H1 (cell line): ENCODE measurements at regions not wholly inside any gene's neighbourhood (a gene's known extent, or its start where the extent isn't known, plus 50 kb on each side); places are given as distances from the start of the nearest gene placed in this dataset.

Experiments used
- CTCF ChIA-PET: fragments of 300-600 bp; sonication (Branson Sonifier 250); formaldehyde crosslinking; loops from one replicate; lab custom pipeline; 2021; ENCODE audit not compliant: partially characterized antibody; lab: Charles Lee
- POLR2A ChIA-PET: fragments of 300-600 bp; sonication (Branson Sonifier 250); formaldehyde crosslinking; loops from one replicate; lab custom pipeline; 2021; ENCODE audit warnings: inconsistent platforms; ENCODE audit not compliant: partially characterized antibody; lab: Charles Lee
- DNase-seq, 2 experiments: peaks; one replicate each; pipeline versions ENCODE4 v3.0.0 to v3.0.0-alpha.2; 2010 to 2022; ENCODE audit warnings: low spot score in 2 of 2, low read depth in 1 of 2, mixed read lengths in 1 of 2
- FAIRE-seq: peaks from 2 replicates; lab custom pipeline; 2011; peaks lifted over from hg19 to GRCh38; lab: Jason Lieb, UNC
- H2AFZ ChIP-seq: 2 replicates; pipeline ENCODE4 v1.8.1; 2012; ENCODE audit warnings: low read length, inconsistent platforms
- H2AK5ac ChIP-seq: 2 replicates; pipeline ENCODE4 v1.6.1; 2013; ENCODE audit warnings: low read depth, low read length
- H2BK120ac ChIP-seq: replicated peaks from 2 replicates; pipeline ENCODE3; 2013; ENCODE audit warnings: low read depth, low read length, inconsistent platforms
- H2BK12ac ChIP-seq: 2 replicates; pipeline ENCODE4 v1.6.1; 2013; ENCODE audit warnings: low read depth, low read length
- H2BK15ac ChIP-seq: 2 replicates; pipeline ENCODE4 v1.6.1; 2013; ENCODE audit warnings: low read length
- H2BK20ac ChIP-seq: 2 replicates; pipeline ENCODE4 v1.6.1; 2013; ENCODE audit warnings: low read length
- H2BK5ac ChIP-seq: 2 replicates; pipeline ENCODE4 v1.6.1; 2013; ENCODE audit warnings: low read depth, low read length
- H3K14ac ChIP-seq: 2 replicates; pipeline ENCODE4 v1.6.1; 2013; ENCODE audit warnings: inconsistent platforms; ENCODE audit not compliant: insufficient read length
- H3K18ac ChIP-seq: 2 replicates; pipeline ENCODE4 v1.6.1; 2013; ENCODE audit warnings: low read length; ENCODE audit errors: extremely low read depth
- H3K23ac ChIP-seq: 2 replicates; pipeline ENCODE4 v1.6.1; 2013; ENCODE audit warnings: inconsistent platforms; ENCODE audit not compliant: insufficient read length
- H3K23me2 ChIP-seq: 2 replicates; pipeline ENCODE4 v1.6.1; 2013; ENCODE audit warnings: low read depth, low read length
- H3K27ac ChIP-seq: 2 replicates; pipeline ENCODE4 v1.6.1; 2011; ENCODE audit warnings: low read depth, low read length, inconsistent platforms
- H3K27me3 ChIP-seq, 4 experiments: replicated peaks in 1 of 4; 1 replicate in 1 of 4; 2 replicates in 3 of 4; pipeline versions ENCODE4 v1.6.1 to v1.8.1; 2011 to 2013; ENCODE audit warnings: low read length in 3 of 4, mild to moderate bottlenecking in 3 of 4, inconsistent platforms in 2 of 4, mixed read lengths in 2 of 4, moderate library complexity in 1 of 4; ENCODE audit not compliant: control insufficient read depth in 3 of 4, insufficient read depth in 3 of 4; ENCODE audit errors: extremely low read depth in 1 of 4
- H3K36me3 ChIP-seq, 4 experiments: 2 replicates each; pipeline versions ENCODE4 v1.6.1 to v1.8.1; 2011 to 2013; ENCODE audit warnings: mild to moderate bottlenecking in 4 of 4, low read length in 3 of 4, moderate library complexity in 2 of 4, control low read depth in 1 of 4, inconsistent platforms in 1 of 4; ENCODE audit not compliant: insufficient read depth in 4 of 4, control insufficient read depth in 2 of 4
- H3K4ac ChIP-seq: replicated peaks from 2 replicates; pipeline ENCODE3; 2013; ENCODE audit warnings: low read length, low read depth, mixed read lengths, inconsistent platforms; ENCODE audit not compliant: insufficient read length
- H3K4me1 ChIP-seq, 4 experiments: replicated peaks in 1 of 4; 1 replicate in 1 of 4; 2 replicates in 3 of 4; pipeline versions ENCODE4 v1.6.1 to v1.8.1; 2011 to 2013; ENCODE audit warnings: low read length in 3 of 4, inconsistent platforms in 2 of 4, mixed read lengths in 1 of 4; ENCODE audit not compliant: insufficient read depth in 4 of 4, control insufficient read depth in 3 of 4
- H3K4me2 ChIP-seq, 2 experiments: 2 replicates each; pipeline versions ENCODE4 v1.6.1 to v1.8.1; 2011 to 2013; ENCODE audit warnings: low read depth in 2 of 2, low read length in 2 of 2, control low read depth in 1 of 2, inconsistent platforms in 1 of 2, mild to moderate bottlenecking in 1 of 2; ENCODE audit not compliant: insufficient read depth in 1 of 2
- H3K4me3 ChIP-seq, 4 experiments: fragments of 200-600, 300-600 bp in 1 of 4; sonication (generic), shearing (Covaris generic), sonication (Bioruptor Twin) in 1 of 4; 2 replicates each; pipeline versions ENCODE4 v1.5.1 to v1.8.1; 2011 to 2016; ENCODE audit warnings: low read length in 4 of 4, low read depth in 3 of 4, control low read depth in 2 of 4, inconsistent platforms in 2 of 4, mild to moderate bottlenecking in 2 of 4, mixed read lengths in 1 of 4, moderate library complexity in 1 of 4; ENCODE audit not compliant: insufficient read depth in 2 of 4; ENCODE audit errors: extremely low read depth in 1 of 4
- H3K56ac ChIP-seq: replicated peaks from 2 replicates; pipeline ENCODE3; 2013; ENCODE audit warnings: low read depth, mild to moderate bottlenecking, mixed read lengths, low read length, inconsistent platforms; ENCODE audit not compliant: insufficient read length
- H3K79me1 ChIP-seq: 2 replicates; pipeline ENCODE4 v1.6.1; 2013; ENCODE audit warnings: low read depth, low read length, control low read depth
- H3K79me2 ChIP-seq, 2 experiments: 2 replicates each; pipeline versions ENCODE4 v1.6.1 to v1.8.1; 2012 to 2013; ENCODE audit warnings: low read length in 2 of 2, mild to moderate bottlenecking in 2 of 2, inconsistent platforms in 1 of 2; ENCODE audit not compliant: insufficient read depth in 2 of 2, control insufficient read depth in 1 of 2
- H3K9ac ChIP-seq, 4 experiments: replicated peaks in 1 of 4; 1 replicate in 1 of 4; 2 replicates in 3 of 4; pipeline versions ENCODE4 v1.6.1 to v1.8.1; 2011 to 2013; ENCODE audit warnings: low read depth in 3 of 4, low read length in 3 of 4, control low read depth in 2 of 4, mild to moderate bottlenecking in 2 of 4, moderate library complexity in 2 of 4, inconsistent platforms in 1 of 4; ENCODE audit errors: extremely low read depth in 1 of 4
- H3K9me3 ChIP-seq, 2 experiments: 2 replicates each; pipeline versions ENCODE4 v1.6.1 to v1.8.1; 2012 to 2013; ENCODE audit warnings: mild to moderate bottlenecking in 2 of 2, moderate library complexity in 2 of 2, control low read depth in 1 of 2, inconsistent platforms in 1 of 2, low read depth in 1 of 2, low read length in 1 of 2, mixed read lengths in 1 of 2; ENCODE audit not compliant: insufficient read depth in 2 of 2
- H4K20me1 ChIP-seq, 2 experiments: replicated peaks in 1 of 2; 2 replicates each; pipeline versions ENCODE3 to v1.8.1; 2011 to 2013; ENCODE audit warnings: inconsistent platforms in 2 of 2, low read length in 2 of 2, mild to moderate bottlenecking in 1 of 2; ENCODE audit not compliant: insufficient read depth in 2 of 2, control insufficient read depth in 1 of 2
- H4K5ac ChIP-seq: 2 replicates; pipeline ENCODE4 v1.6.1; 2013; ENCODE audit warnings: low read length, low read depth, mixed read lengths, inconsistent platforms; ENCODE audit not compliant: insufficient read length
- H4K8ac ChIP-seq: 2 replicates; pipeline ENCODE4 v1.8.0; 2013; ENCODE audit warnings: mild to moderate bottlenecking, moderate library complexity, low read length, inconsistent platforms; ENCODE audit not compliant: insufficient read depth; ENCODE audit errors: extremely low read depth
- H4K91ac ChIP-seq: replicated peaks from 2 replicates; pipeline ENCODE3; 2013; ENCODE audit warnings: low read length, mixed read lengths, inconsistent platforms; ENCODE audit not compliant: insufficient read length
- BCL11A ChIP-seq, 2 experiments: IDR thresholded peaks; one replicate each; pipeline ENCODE4 v1.6.1; 2011; ENCODE audit warnings: low read depth in 2 of 2, low read length in 2 of 2, mild to moderate bottlenecking in 2 of 2
- CTCF ChIP-seq, 3 experiments: IDR thresholded peaks; 1 replicate in 2 of 3; 2 replicates in 1 of 3; pipeline versions ENCODE4 v1.5.1 to v1.6.1; 2011; ENCODE audit warnings: low read length in 3 of 3, mild to moderate bottlenecking in 3 of 3, inconsistent platforms in 2 of 3, low read depth in 1 of 3, moderate library complexity in 1 of 3; ENCODE audit not compliant: insufficient read depth in 1 of 3; ENCODE audit errors: control extremely low read depth in 1 of 3
- RAD21 ChIP-seq, 2 experiments: IDR thresholded peaks in 1 of 2; conservative IDR thresholded peaks in 1 of 2; 2 replicates each; pipeline ENCODE4 v1.6.1; 2011; ENCODE audit warnings: low read depth in 2 of 2, low read length in 2 of 2, improper control_type of control experiment in 1 of 2, inconsistent platforms in 1 of 2, mild to moderate bottlenecking in 1 of 2, moderate library complexity in 1 of 2
- WGBS, 2 experiments: shearing (Covaris generic) in 1 of 2; methylation state at CpG; one replicate each; pipeline versions ENCODE4 v1.1.6 to v1.1.7; 2013 to 2015; ENCODE audit warnings: low lambda C conversion rate in 2 of 2, mixed read lengths in 2 of 2, inconsistent platforms in 1 of 2, low coverage in 1 of 2, missing lambda C conversion rate in 1 of 2; ENCODE audit not compliant: insufficient replicate concordance in 2 of 2, insufficient coverage in 1 of 2, insufficient read length in 1 of 2; ENCODE audit errors: extremely low coverage in 1 of 2, missing lambda C conversion rate in 1 of 2; 5-methylcytosine and 5-hydroxymethylcytosine counted together

- Histone ChIP-seq H3K56ac (no peak overlapping the region), H3K23me2 (no peaks in the 10 kb centered on the region; the same call in 1 of the 2 replicates), H3K27me3 (no peaks in the 10 kb centered on the region), H3K4me2 (no peak overlapping the region), H4K20me1 (no peaks in the 10 kb centered on the region), H4K91ac (no peak overlapping the region), H3K9ac (no peak overlapping the region), H3K36me3 (no peaks in the 10 kb centered on the region), H2BK12ac (no peak overlapping the region), H3K79me1 (no peaks in the 10 kb centered on the region), H2AFZ (peak overlapping the region; percentile 92), H2BK15ac (no peak overlapping the region), H4K5ac (no peak overlapping the region), H3K14ac (no peak overlapping the region), H2BK120ac (no peak overlapping the region), H3K4me1 (peaks cover 0 to 6% (median 2%) of the 10 kb centered on the region in 4 experiments; a peak in 4 of 7 replicates), H3K4me3 (no peak overlapping the region; a peak in 1 of 8 replicates), H2BK20ac (no peak overlapping the region), H3K4ac (no peak overlapping the region), H3K79me2 (no peaks in the 10 kb centered on the region), H4K8ac (no peak overlapping the region), H2AK5ac (no peak overlapping the region), H3K9me3 (no peaks in the 10 kb centered on the region), H3K27ac (no peak overlapping the region), H2BK5ac (no peak overlapping the region), H3K18ac (no peak overlapping the region), H3K23ac (no peak overlapping the region)
- TF ChIP-seq RAD21 (IDR thresholded peaks at IDR 0.05 in 1 of 2, conservative IDR thresholded peaks at IDR 0.05 in 1 of 2; ENCODE audit: low read depth in 2 of 2, low read length in 2 of 2) (peak; percentile 94 to 97), BCL11A (IDR thresholded peaks at IDR 0.05; ENCODE audit: low read depth in 2 of 2, low read length in 2 of 2) (no peak), CTCF (IDR thresholded peaks at IDR 0.05; ENCODE audit: control extremely low read depth in 1 of 3, insufficient read depth in 1 of 3, low read depth in 1 of 3, low read length in 3 of 3) (peak; percentile 27 to 87 (median 81))
- ChIA-PET POLR2A (no interaction called here), CTCF (interaction anchor here (0.6 to 3.3 kb wide), 16 partner anchors 12 to 1064 kb away, joined by 3 to 13 read pairs (median 4); no protein-coding TSS in a partner anchor)
- WGBS, 2 experiments: 25% methylated on average over 7 of the region's 7 CpGs; no CpG with 5 or more reads in 1 of the 2 experiments
- DNase-seq: peak; percentile 59 to 74
- FAIRE-seq: peak; percentile 97
Measured at GRCh38 chr11:42524534-42525227, 787.1 kb upstream of the API5 start.
